Activated CD4-positive, alpha-beta T cell treated with anti-CD3 and anti-CD28 coated beads, Interleukin-2, amount 50 U/mL, for 16 hours (primary cell): ENCODE measurements at regions not wholly inside any gene's neighbourhood (a gene's known extent, or its start where the extent isn't known, plus 50 kb on each side); places are given as distances from the start of the nearest gene placed in this dataset.

ENCODE experiments used
- DNase-seq: peaks from one replicate; pipeline ENCODE4 v3.0.0-alpha.2; 2020

- DNase-seq, result no peak
Observed at GRCh38 chr6:1516742-1517520, 92.8 kb upstream of the FOXC1 start.

- DNase-seq, result no peak
Observed at GRCh38 chr6:1518855-1519254, 90.9 kb upstream of the FOXC1 start.

DNA sequence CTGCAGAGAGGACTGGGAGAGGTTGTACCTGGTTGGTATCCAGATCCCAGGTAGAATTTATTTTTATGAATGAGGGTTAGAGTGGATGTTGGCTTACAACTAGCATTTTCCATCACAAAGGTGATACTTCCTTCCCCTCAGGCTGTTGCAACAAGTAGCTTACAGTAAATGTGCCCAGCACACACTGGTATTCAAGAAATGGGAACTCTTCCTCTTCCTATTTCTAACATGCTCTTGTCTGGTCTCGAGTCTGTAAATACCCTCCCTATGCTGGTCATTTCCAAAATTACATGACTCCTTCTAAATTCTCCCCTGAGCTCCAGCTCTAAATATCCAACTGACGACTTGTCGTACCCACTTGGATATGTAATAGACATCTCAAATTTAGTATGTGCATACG is 90.1 kb upstream of the FOXC1 start:
- no peak for DNase-seq

DNA sequence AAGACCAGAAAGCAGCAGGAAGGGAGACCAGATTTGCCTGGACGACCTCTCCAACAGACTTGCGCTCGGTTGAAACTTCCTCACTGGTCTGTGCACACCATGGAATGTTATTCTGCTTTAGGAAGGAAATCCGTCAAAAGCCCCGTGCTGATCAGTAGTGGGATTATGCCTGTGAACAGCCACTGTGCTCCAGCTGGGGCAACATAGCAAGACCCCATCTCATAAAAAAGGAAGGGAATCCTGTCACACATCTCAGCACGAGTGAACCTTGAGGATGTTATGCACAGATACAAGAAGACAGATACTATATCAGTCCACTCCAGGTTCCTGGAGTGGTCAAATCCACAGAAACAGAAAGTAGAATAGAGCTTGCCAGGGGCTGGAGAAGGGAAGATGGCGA is 86.9 kb upstream of the FOXC1 start:
- DNase-seq, result no peak

DNA sequence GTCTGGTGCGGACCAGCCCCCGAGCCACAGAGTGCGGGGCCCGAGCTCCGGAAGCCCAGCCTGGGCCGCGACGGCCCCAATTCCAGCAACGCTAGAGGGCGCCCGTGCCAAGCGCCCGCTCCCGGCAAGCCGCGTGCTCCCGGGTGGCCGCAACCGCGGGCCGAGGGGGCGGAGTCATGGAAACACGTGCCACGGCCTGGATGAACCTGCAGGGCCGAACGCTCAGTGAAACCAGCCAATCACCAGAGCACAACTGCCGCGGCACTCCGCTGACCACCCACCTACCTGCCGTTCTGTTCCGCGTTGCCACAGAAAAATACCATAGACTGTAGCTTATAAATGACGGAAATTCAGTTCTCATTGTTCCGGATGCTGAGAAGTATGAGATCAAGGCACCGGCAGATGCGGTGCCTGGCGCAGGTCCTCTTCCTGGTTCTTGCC is 85.7 kb upstream of the FOXC1 start:
- DNase-seq, result peak; percentile 78

DNA sequence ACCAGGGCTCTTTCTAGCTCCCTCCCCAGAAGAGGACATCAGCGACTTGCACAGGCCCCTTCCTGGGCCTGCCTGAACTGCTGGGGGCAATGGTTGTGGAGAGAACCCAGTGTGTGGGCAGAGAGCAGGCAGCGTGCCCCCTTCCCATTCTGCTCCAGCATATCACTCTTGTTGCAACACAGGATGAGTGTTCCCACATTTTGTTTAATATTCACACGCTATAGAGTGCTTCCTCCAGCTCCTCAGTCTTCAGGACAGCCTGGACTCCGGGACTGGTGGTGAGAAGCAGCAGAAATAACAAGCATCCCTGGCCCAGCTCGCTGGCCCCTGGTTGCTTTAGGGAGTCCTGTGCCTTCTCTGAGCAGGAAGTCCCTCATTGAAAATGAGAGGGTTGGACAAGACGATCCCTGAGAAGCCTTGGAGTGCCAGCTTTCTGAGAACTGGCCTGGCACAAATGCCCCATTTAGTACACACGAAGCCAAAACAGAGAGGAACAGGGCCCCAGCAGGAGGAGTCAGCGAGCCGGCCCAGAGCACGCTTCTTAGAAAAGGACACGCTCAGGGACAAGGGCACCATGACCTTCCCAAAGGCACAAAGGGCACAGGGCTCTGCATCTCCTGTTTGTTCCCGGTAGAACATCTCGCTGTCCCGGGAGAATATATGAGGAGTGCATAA is 84.2 kb upstream of the FOXC1 start:
- no peak for DNase-seq

- no peak for DNase-seq
Observed at GRCh38 chr6:1526398-1527072, 83.2 kb upstream of the FOXC1 start.

GRCh38 chr6:1527073-1527457 is 82.7 kb upstream of the FOXC1 start:
- DNase-seq, result peak; percentile 49

DNA sequence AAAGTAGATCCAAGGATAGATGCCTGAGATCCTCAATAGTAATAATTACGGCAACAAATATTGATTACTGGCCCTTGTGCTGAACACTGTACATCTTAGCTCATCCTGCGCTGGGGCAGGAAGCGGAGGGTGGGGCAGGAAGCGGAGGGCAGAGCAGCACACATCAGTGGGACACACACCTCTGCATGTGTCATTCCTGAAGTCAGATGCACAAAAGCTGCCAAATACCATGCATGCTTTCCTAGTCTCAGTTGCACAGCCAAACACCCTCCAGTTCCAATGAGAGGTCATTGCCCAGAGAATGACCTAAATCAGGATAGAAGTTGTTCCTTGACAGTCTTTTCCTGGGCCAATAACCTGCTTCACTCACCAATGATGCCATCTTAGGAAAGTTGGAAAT is 74.4 kb upstream of the FOXC1 start:
- DNase-seq, result peak; percentile 50

GRCh38 chr6:1536526-1537429 is 72.9 kb upstream of the FOXC1 start:
- DNase-seq, result no peak

- no peak for DNase-seq
Observed at GRCh38 chr6:1538369-1538768, 71.3 kb upstream of the FOXC1 start.

GRCh38 chr6:1538810-1539478 is 70.8 kb upstream of the FOXC1 start:
- no peak for DNase-seq

GRCh38 chr6:1540864-1541521 is 68.7 kb upstream of the FOXC1 start:
- DNase-seq, result no peak

- no peak for DNase-seq
Observed at GRCh38 chr6:1542335-1542734, 67.4 kb upstream of the FOXC1 start.

DNA sequence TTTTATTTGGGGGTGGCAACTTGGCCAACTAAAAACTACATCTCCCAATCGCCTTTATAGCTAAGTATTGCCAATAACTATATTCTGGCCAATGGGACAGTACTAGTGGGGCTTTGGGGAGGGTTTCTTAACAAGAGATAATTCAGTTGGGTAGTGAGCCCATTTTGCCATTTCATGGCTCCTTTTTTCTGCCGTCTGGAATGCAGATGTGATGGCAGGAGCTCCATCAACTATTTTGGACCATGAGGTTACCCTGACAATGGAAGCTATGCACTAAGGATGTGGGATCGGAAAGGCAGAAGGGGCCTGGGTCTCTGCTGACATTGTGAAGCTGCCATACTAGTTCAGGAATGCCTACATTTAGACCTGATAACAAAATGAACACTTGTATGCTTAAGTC is 67.0 kb upstream of the FOXC1 start:
- DNase-seq, result no peak

- DNase-seq, result no peak
Observed at GRCh38 chr6:1544000-1544399, 65.7 kb upstream of the FOXC1 start.

GRCh38 chr6:1544603-1545002 is 65.1 kb upstream of the FOXC1 start:
- no peak for DNase-seq

DNA sequence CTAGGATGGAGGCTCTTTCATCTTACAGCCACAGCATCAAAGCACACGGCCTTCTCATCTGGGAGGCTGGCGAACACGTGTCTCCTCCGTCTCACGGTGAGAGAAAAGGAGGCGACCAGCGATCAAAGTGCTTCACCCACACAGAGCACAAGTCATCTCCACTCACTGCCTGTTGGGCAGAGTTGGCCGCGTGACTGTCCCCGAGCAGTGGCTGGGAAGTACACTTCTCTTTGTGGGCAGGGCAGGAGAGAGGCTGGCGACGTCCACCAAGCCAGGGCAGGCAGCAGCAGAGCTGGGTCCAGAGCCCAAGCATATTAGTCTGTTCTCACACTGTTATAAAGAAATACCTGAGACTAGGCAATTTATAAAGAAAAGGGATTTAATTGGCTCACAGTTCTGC is 64.1 kb upstream of the FOXC1 start:
- DNase-seq, result no peak

DNA sequence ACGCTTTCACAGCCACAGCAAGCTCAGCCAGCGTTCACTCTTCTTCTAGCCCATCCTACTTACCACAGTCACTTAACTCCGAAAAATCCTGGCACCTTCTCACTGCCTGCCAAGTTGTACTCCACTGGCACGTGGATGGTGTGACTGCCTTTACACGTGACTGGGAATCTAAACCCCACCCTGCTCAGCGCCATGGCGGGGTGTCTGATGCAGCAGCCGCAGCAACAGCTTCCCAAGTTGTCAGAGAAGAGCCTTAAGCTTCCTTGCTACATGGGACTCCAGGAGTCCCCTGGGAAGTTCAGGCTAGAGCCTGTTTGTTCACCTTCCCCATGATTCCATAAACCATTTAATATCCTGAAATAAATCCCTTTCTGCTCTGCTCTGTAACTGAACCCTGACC is 61.9 kb upstream of the FOXC1 start:
- no peak for DNase-seq

- DNase-seq, result no peak
Observed at GRCh38 chr6:1551249-1551648, 58.5 kb upstream of the FOXC1 start.

- peak; percentile 15 for DNase-seq
Observed at GRCh38 chr6:1552296-1552761, 57.4 kb upstream of the FOXC1 start.
